Vagina (tissue), 2 donors: ENCODE measurements at regions not wholly inside any gene's neighbourhood (a gene's known extent, or its start where the extent isn't known, plus 50 kb on each side); places are given as distances from the start of the nearest gene placed in this dataset.

ENCODE experiments used
- CTCF ChIP-seq, 3 experiments: fragments of 450-650 bp in 2 of 3; fragments of 200-600 bp in 1 of 3; sonication (generic) in 1 of 3; IDR thresholded peaks; one replicate each; pipeline ENCODE4 v1.5.1; 2017 to 2019; ENCODE audit warnings: antibody characterized with exemption in 3 of 3, mild to moderate bottlenecking in 2 of 3, moderate library complexity in 2 of 3
- POLR2A ChIP-seq, 2 donors: fragments of 450-650 bp; IDR thresholded peaks; one replicate each; pipeline ENCODE4 v1.6.1; 2017; ENCODE audit warnings: antibody characterized with exemption in 2 of 2, mild to moderate bottlenecking in 2 of 2, moderate library complexity in 2 of 2
- POLR2AphosphoS5 ChIP-seq, 2 donors: sonication (generic); formaldehyde crosslinking; IDR thresholded peaks; one replicate each; pipeline ENCODE4 v1.9.0; 2017; ENCODE audit warnings: antibody characterized with exemption in 2 of 2, mild to moderate bottlenecking in 2 of 2, low read depth in 1 of 2; ENCODE audit not compliant: insufficient read depth in 1 of 2

- TF ChIP-seq CTCF (IDR thresholded peaks at IDR 0.05) (no peak), POLR2A (IDR thresholded peaks at IDR 0.05) (no peak), POLR2AphosphoS5 (IDR thresholded peaks at IDR 0.05; ENCODE audit: insufficient read depth in 1 of 2, low read depth in 1 of 2) (no peak)
Measured at GRCh38 chrX:5474282-5474681, 754.4 kb downstream of the NLGN4X start.
